H9 (cell line): ENCODE measurements at regions not wholly inside any gene's neighbourhood (a gene's known extent, or its start where the extent isn't known, plus 50 kb on each side); places are given as distances from the start of the nearest gene placed in this dataset.
A peak's percentile ranks its signal among the peaks of the same experiment; 100 is the strongest.

ENCODE experiments used
- DNase-seq: peaks from one replicate; pipeline ENCODE4 v3.0.0-alpha.2; 2017
- H2AFZ ChIP-seq: one replicate; pipeline ENCODE4 v1.6.1; 2013; ENCODE audit warnings: mild to moderate bottlenecking, low read length, control low read depth, moderate library complexity
- H2AK5ac ChIP-seq: 2 replicates; pipeline ENCODE4 v1.6.1; 2013; ENCODE audit warnings: low read length, control low read depth, mixed read lengths; ENCODE audit not compliant: insufficient read length
- H2BK120ac ChIP-seq: one replicate; pipeline ENCODE4 v1.6.1; 2013; ENCODE audit warnings: low read depth, mild to moderate bottlenecking, low read length, control low read depth, inconsistent platforms; ENCODE audit not compliant: poor library complexity, severe bottlenecking
- H2BK12ac ChIP-seq: 2 replicates; pipeline ENCODE4 v1.6.1; 2013; ENCODE audit warnings: low read length, control low read depth, mixed read lengths, low read depth; ENCODE audit not compliant: insufficient read length
- H2BK15ac ChIP-seq: 2 replicates; pipeline ENCODE4 v1.6.1; 2013; ENCODE audit warnings: low read depth, low read length, control low read depth
- H2BK20ac ChIP-seq: one replicate; pipeline ENCODE4 v1.6.1; 2013; ENCODE audit warnings: low read depth, mild to moderate bottlenecking, low read length, control low read depth, inconsistent platforms; ENCODE audit not compliant: poor library complexity, severe bottlenecking
- H2BK5ac ChIP-seq: 2 replicates; pipeline ENCODE4 v1.6.1; 2013; ENCODE audit warnings: low read length, control low read depth, mixed read lengths; ENCODE audit not compliant: insufficient read length
- H3K14ac ChIP-seq: 2 replicates; pipeline ENCODE4 v1.6.1; 2013; ENCODE audit warnings: low read length, control low read depth; ENCODE audit not compliant: insufficient read depth
- H3K18ac ChIP-seq: 2 replicates; pipeline ENCODE4 v1.6.1; 2013; ENCODE audit warnings: low read depth, mild to moderate bottlenecking, mixed read lengths, low read length, control low read depth; ENCODE audit not compliant: insufficient read length
- H3K23ac ChIP-seq: 2 replicates; pipeline ENCODE4 v1.6.1; 2013; ENCODE audit warnings: low read length, control low read depth, mixed read lengths, low read depth; ENCODE audit not compliant: insufficient read length
- H3K23me2 ChIP-seq: 2 replicates; pipeline ENCODE4 v1.6.1; 2013; ENCODE audit warnings: low read depth, mild to moderate bottlenecking, mixed read lengths, low read length, control low read depth; ENCODE audit not compliant: insufficient read length, poor library complexity, severe bottlenecking
- H3K27ac ChIP-seq: 2 replicates; pipeline ENCODE4 v1.5.1; 2013; ENCODE audit warnings: low read length, control low read depth, mixed read lengths, low read depth; ENCODE audit not compliant: insufficient read length
- H3K27me3 ChIP-seq: 2 replicates; pipeline ENCODE4 v1.6.1; 2013; ENCODE audit warnings: low read length, control low read depth, inconsistent platforms; ENCODE audit not compliant: insufficient read depth
- H3K4ac ChIP-seq: 2 replicates; pipeline ENCODE4 v1.6.1; 2013; ENCODE audit warnings: low read depth, mild to moderate bottlenecking, control low read depth, inconsistent platforms, low read length, moderate library complexity
- H3K4me1 ChIP-seq: 2 replicates; pipeline ENCODE4 v1.6.1; 2013; ENCODE audit warnings: low read length, control low read depth, inconsistent platforms; ENCODE audit not compliant: insufficient read depth
- H3K4me2 ChIP-seq: 2 replicates; pipeline ENCODE4 v1.6.1; 2013; ENCODE audit warnings: low read length, control low read depth, mixed read lengths; ENCODE audit not compliant: insufficient read length, insufficient read depth
- H3K56ac ChIP-seq: 2 replicates; pipeline ENCODE4 v1.6.1; 2013; ENCODE audit warnings: low read depth, mild to moderate bottlenecking, mixed read lengths, low read length, control low read depth; ENCODE audit not compliant: insufficient read length
- H3K79me1 ChIP-seq: 2 replicates; pipeline ENCODE4 v1.6.1; 2013; ENCODE audit warnings: low read depth, mild to moderate bottlenecking, moderate library complexity, low read length, control low read depth, inconsistent platforms; ENCODE audit not compliant: insufficient read depth, poor library complexity, severe bottlenecking
- H3K79me2 ChIP-seq: 2 replicates; pipeline ENCODE4 v1.6.1; 2013; ENCODE audit warnings: low read length, control low read depth, inconsistent platforms; ENCODE audit not compliant: insufficient read depth
- H3K9ac ChIP-seq: 2 replicates; pipeline ENCODE4 v1.6.1; 2013; ENCODE audit warnings: low read length, control low read depth, mixed read lengths; ENCODE audit not compliant: insufficient read length; ENCODE audit errors: extremely low read depth
- H3K9me3 ChIP-seq: one replicate; pipeline ENCODE4 v1.6.1; 2013; ENCODE audit warnings: low read depth, low read length, inconsistent platforms; ENCODE audit not compliant: control insufficient read depth
- H3T11ph ChIP-seq: one replicate; pipeline ENCODE4 v1.6.1; 2013; ENCODE audit warnings: mild to moderate bottlenecking, low read length, control low read depth, inconsistent platforms
- H4K20me1 ChIP-seq: one replicate; pipeline ENCODE4 v1.6.1; 2013; ENCODE audit not compliant: control insufficient read depth, insufficient read length, insufficient read depth
- H4K5ac ChIP-seq: 2 replicates; pipeline ENCODE4 v1.6.1; 2013; ENCODE audit warnings: low read depth, mild to moderate bottlenecking, mixed read lengths, low read length, control low read depth; ENCODE audit not compliant: insufficient read length
- H4K8ac ChIP-seq: replicated peaks from 2 replicates; pipeline ENCODE4 v1.6.1; 2013; ENCODE audit warnings: low read length, control low read depth, mixed read lengths, low read depth; ENCODE audit not compliant: insufficient read length
- H4K91ac ChIP-seq: 2 replicates; pipeline ENCODE4 v1.6.1; 2013; ENCODE audit warnings: low read depth, mild to moderate bottlenecking, moderate library complexity, mixed read lengths, low read length, control low read depth; ENCODE audit not compliant: insufficient read length
- H3K27ac Mint-ChIP-seq, 3 experiments: 2 replicates in 2 of 3; 3 replicates in 1 of 3; pipeline ENCODE4 v1.8.0; 2020 to 2021; ENCODE audit warnings: mixed read lengths in 3 of 3, mild to moderate bottlenecking in 1 of 3, moderate library complexity in 1 of 3
- H3K27me3 Mint-ChIP-seq: 2 replicates; pipeline ENCODE4 v1.8.0; 2021; ENCODE audit warnings: low read depth, mild to moderate bottlenecking, moderate library complexity, mixed read lengths
- H3K36me3 Mint-ChIP-seq, 3 experiments: 2 replicates in 2 of 3; 3 replicates in 1 of 3; pipeline ENCODE4 v1.8.0; 2020 to 2021; ENCODE audit warnings: low read depth in 3 of 3, mixed read lengths in 3 of 3; ENCODE audit not compliant: insufficient read depth in 1 of 3
- H3K4me1 Mint-ChIP-seq, 2 experiments: 2 replicates each; pipeline ENCODE4 v1.8.0; 2020; ENCODE audit warnings: mixed read lengths in 2 of 2
- H3K4me3 Mint-ChIP-seq, 2 experiments: 2 replicates in 1 of 2; 3 replicates in 1 of 2; pipeline ENCODE4 v1.8.0; 2020 to 2021; ENCODE audit warnings: mild to moderate bottlenecking in 2 of 2, mixed read lengths in 2 of 2, moderate library complexity in 1 of 2
- H3K9me3 Mint-ChIP-seq, 2 experiments: 2 replicates in 1 of 2; 3 replicates in 1 of 2; pipeline ENCODE4 v1.8.0; 2020; ENCODE audit warnings: mild to moderate bottlenecking in 2 of 2, mixed read lengths in 2 of 2, moderate library complexity in 1 of 2
- WGBS: extraction: QIAGEN DNeasy Blood & Tissue Kit; methylation state at CpG from one replicate; pipeline ENCODE4 v1.1.7; 2013; ENCODE audit warnings: missing lambda C conversion rate, low lambda C conversion rate, mixed read lengths; ENCODE audit not compliant: insufficient read length; ENCODE audit errors: extremely low coverage; 5-methylcytosine and 5-hydroxymethylcytosine counted together
- TF ChIP-seq, protein P1 (sequence below): fragments of 200-600 bp; sonication (generic); conservative IDR thresholded peaks from 3 replicates; pipeline ENCODE4 v1.8.0; 2021; ENCODE audit warnings: antibody characterized with exemption, mild to moderate bottlenecking

DNA sequence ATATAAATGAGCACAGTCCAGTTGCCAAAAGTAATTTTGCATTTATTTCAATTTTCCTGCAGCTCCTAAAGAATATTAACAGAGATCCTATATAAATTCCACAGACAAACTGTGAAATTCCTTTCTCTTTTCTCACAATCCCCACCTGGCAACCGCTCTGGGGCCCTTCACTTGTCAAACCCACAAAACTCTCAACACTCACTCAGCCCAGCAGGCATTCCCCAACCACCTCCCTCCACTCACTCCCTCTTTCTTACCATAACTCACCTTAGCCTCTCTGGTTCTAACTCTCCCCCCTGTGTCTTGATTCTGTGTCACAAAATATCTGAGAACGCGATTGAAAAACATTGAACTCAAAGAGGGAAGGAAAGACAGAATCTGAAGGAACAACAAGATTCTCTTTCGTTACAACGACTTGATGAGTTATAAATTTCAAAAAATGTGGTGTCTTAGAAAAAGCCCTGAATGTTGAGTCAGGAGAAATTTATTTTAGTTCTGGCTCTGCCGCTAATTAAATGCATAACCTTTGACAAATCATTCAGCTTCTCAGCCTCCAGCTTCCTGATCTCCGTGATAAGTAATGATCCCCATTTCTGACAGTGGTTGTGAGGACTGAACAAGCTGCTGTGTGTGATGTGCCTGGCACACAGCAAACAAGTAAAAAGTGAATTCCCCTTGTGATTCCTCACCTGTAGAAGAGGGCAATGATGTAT lies 87.9 kb downstream of the UNC5CL start:
- no peak overlapping the region for H3K18ac ChIP-seq
- no peak overlapping the region for H3T11ph ChIP-seq
- no peak overlapping the region for H2BK12ac ChIP-seq
- H2AK5ac ChIP-seq, result no peak overlapping the region
- H4K91ac ChIP-seq, result no peak overlapping the region
- no peaks in the 10 kb centered on the region for H3K23me2 ChIP-seq
- H3K79me1 ChIP-seq, result no peaks in the 10 kb centered on the region
- no CpG with 5 or more reads among the region's 7 CpGs for WGBS
- no peak overlapping the region for H3K56ac ChIP-seq
- H3K4me1 ChIP-seq, result peaks cover 17% of the 10 kb centered on the region
- no peak for DNase-seq
- Mint-ChIP-seq H3K27me3 (peaks cover 3% of the 10 kb centered on the region; the same call in 1 of the 2 replicates), H3K9me3 (no peaks in the 10 kb centered on the region), H3K4me1 (peaks cover 51 to 53% of the 10 kb centered on the region in 2 experiments), H3K36me3 (no peaks in the 10 kb centered on the region), H3K4me3 (no peak overlapping the region), H3K27ac (peak overlapping the region in 2 of 3 experiments; percentile 2 to 59; a peak in 2 of 7 replicates)
- H2BK15ac ChIP-seq, result no peak overlapping the region
- no peak overlapping the region for H2BK5ac ChIP-seq
- no peak overlapping the region for H3K4me2 ChIP-seq
- H3K79me2 ChIP-seq, result no peaks in the 10 kb centered on the region
- H2AFZ ChIP-seq, result no peak overlapping the region
- H3K27me3 ChIP-seq, result no peaks in the 10 kb centered on the region
- H3K23ac ChIP-seq, result no peak overlapping the region
- no peak overlapping the region for H3K4ac ChIP-seq
- TF ChIP-seq, protein P1, sequence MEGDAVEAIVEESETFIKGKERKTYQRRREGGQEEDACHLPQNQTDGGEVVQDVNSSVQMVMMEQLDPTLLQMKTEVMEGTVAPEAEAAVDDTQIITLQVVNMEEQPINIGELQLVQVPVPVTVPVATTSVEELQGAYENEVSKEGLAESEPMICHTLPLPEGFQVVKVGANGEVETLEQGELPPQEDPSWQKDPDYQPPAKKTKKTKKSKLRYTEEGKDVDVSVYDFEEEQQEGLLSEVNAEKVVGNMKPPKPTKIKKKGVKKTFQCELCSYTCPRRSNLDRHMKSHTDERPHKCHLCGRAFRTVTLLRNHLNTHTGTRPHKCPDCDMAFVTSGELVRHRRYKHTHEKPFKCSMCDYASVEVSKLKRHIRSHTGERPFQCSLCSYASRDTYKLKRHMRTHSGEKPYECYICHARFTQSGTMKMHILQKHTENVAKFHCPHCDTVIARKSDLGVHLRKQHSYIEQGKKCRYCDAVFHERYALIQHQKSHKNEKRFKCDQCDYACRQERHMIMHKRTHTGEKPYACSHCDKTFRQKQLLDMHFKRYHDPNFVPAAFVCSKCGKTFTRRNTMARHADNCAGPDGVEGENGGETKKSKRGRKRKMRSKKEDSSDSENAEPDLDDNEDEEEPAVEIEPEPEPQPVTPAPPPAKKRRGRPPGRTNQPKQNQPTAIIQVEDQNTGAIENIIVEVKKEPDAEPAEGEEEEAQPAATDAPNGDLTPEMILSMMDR, result no peak
- H2BK20ac ChIP-seq, result no peak overlapping the region
- H3K27ac ChIP-seq, result no peak overlapping the region
- H4K20me1 ChIP-seq, result no peaks in the 10 kb centered on the region
- no peak overlapping the region for H4K5ac ChIP-seq
- H3K9ac ChIP-seq, result no peak overlapping the region
- H3K9me3 ChIP-seq, result no peaks in the 10 kb centered on the region
- no peak overlapping the region for H2BK120ac ChIP-seq
- H4K8ac ChIP-seq, result no peak overlapping the region
- no peak overlapping the region for H3K14ac ChIP-seq
